Left forelimb (tissue), 1 donor: ENCODE measurements at regions not wholly inside any gene's neighbourhood (a gene's known extent, or its start where the extent isn't known, plus 50 kb on each side); places are given as distances from the start of the nearest gene placed in this dataset.
A peak's percentile ranks its signal among the peaks of the same experiment; 100 is the strongest.

Experiments
- DNase-seq: peaks from one replicate; pipeline ENCODE4 v3.0.0-alpha.2; 2018; ENCODE audit warnings: low spot score

DNA sequence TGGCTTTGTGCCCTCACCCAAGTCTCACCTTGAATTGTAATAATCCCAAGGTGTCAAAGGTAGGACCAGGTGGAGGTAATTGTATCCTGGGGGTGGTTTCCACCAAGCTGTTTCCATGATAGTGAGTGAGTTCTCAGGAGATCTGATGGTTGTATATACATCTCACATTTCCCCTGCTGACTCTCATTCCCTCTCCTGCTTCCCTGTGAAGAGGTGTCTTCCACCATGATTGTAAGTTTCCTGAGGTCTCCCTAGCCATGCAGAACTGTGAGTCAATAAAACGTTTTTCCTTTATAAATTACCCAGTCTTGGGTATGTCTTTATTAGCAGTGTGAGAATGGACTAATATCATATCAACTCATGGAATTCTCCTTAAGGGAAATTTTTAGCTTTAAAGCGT lies 302.6 kb downstream of the LIG4 start:
- no peak for DNase-seq

DNA sequence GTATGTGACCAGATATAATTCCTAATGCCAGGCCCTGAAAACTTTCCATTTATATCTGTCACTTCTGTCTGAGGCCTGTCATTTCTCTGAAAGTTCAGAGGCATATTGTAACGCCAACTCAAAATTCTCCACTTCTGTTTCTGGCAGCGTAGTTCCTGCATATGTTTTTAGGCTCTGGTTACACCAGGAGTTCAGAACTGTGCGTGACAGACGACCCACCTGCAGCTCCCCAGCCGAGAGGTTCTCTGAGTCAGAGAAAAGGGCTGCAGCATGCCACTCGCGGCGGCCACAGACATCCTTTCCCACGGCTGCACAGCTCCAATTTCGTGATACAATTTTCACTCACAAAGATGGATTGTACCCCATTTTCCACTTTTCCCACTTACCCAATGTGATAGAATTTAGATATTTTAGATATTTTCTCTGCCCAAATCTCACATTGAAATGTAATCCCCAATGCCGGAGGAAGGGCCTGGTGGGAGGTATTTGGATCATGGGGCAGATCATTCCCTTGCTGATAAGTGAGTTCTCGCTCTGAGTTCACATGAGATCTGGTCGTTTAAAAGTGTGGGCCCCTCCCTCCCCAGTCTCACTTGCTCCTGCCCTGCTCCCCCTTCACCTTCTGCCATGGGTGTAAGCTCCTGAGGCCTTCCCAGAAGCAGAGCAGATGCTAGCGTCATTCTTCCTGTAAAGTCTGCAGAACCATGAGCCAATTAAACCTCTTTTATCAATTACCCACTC lies 308.1 kb downstream of the LIG4 start:
- DNase-seq: no peak

DNA sequence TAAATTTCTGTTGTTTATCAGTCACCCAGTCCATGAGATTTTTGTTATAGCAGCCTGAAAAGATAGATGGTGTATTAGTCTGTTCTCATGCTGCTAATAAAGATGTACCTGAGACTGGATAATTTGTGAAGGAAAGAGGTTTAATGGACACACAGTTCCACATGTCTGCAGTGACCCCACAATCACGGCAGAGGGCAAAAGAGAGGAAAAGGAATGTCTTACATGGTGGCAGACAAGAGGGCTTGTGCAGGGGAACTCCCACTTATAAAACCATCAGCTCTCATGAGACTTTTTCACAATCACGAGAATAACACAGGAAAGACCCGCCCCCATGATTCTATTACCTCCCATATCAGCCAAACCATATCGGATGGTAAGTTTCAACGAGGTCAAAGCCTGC lies 309.2 kb downstream of the LIG4 start:
- DNase-seq: no peak

DNA sequence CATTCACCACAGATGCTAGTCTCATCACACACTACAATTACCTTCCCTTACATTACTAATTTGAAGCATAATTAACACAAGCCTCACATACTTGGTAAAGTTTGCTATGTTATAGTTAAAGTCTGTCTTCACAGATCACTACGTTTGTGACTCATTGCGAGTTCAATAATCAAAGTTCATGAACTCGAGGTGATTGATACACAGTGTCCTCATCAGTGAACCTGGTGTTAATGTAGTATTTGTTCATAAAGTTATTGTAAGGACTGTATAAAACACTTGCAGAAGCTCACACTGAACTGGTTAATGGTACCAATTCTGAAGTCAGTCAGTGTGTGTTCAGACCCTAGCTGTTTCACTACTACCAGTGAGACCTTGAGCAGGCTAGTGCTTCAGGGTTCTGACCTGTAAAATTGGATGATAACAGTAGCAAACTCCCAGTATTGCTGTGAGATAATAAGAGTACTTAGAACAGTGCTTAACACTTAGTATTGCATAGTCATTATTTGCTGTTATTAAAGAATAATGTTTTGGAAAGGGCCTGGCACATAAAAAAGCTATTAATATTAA lies 313.3 kb downstream of the LIG4 start:
- no peak for DNase-seq

DNA sequence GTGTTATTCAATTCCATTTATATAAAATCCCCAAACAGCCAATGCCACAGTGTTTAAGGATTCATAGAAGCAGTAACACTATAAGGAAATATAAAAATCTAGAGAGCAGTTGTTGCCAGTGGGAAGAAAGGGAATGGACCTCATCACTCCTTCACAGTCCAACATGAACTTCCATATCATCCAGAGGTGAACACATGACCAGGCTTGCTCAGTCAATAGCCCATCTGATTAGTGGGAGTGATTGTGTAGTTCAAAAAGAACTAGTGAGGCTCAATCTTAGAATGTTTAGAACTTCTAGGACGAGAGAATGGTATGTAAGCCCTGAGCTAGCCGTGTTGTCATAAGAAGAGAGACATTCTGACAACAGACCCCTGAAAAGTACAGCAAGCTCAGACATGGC lies 314.1 kb downstream of the LIG4 start:
- no peak for DNase-seq

DNA sequence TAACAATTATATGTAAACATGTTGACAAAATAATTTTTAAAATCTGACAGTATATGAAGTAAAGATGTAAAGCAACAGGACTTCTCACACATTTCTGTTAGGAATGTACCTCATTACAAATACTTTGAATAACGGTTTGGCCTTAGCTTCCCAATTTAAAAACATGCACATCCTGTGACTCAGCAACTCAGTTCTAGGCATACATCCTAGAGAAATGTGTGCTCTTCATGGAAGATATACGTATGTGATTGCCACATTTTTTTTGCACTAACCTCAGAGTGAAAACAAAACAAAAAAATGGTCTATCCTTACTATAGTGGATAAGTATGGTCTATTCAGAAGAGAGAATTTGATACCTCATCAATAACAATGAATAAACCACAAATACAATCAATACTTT lies 314.6 kb downstream of the LIG4 start:
- DNase-seq: no peak

DNA sequence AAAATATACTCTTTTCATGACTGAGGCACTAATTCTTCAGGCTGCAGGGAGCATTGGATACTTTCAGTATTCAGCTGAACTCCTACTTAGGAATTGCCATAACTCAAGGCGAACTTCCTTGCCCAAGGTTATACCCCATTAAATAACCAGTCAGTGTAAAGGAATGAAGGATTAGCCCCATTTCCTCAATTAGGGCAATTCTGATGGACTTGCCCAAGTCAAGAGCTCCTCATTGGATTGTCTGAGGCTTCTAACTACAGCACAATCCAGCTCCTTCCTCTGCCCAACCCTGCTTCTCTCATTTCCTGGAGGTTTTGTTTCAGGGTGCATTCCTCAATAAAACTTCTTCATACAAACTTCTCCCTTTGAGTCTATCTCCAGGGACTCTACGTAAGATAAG lies 329.2 kb downstream of the LIG4 start:
- no peak for DNase-seq

DNA sequence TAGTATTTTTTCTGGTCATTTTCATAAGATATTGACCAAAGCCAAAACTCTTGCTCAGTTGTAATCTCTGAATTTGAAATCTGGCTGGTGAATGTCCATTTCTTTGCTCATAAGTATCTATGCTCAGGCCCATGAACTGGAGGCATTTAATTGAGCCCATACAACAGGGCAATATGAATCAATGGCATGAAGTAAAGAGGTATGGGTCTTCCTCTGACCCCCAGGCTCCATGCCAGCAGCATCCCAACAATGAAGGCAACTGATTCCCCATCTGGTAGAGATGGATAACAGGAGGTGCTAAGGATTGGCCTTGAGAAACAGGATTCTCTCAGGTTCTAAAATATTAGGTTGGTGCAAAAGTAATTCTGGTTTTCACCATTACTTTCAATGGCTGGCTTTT lies 330.8 kb downstream of the LIG4 start:
- DNase-seq: no peak

DNA sequence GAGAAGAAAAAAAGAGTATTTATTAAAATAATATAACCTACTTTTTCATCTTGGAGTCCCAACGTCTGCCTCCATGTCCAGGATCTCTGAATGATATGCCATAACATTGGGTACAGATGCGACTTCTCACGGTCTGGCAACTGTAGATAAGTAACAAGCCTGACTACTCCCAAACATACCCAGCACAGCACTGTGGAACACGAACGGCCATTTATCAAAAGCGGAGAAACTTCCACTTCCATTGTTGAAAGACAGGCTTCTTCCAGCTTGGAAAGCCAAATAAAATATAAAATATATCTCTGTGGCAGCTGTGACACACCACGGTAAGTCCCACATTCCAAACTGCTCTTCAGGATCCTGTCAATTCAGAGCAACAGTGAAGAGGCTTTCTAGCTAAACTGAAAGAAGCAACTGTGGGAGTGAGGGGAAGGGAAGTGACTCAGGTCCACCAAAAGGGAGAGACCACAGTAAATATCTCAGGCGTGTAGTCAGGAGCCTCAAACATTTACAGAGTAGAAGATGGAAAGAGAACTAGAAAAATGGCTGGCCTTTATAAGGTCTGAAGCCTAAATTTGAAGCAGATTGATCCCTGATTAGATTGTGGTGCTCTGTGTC lies 331.7 kb downstream of the LIG4 start:
- no peak for DNase-seq

DNA sequence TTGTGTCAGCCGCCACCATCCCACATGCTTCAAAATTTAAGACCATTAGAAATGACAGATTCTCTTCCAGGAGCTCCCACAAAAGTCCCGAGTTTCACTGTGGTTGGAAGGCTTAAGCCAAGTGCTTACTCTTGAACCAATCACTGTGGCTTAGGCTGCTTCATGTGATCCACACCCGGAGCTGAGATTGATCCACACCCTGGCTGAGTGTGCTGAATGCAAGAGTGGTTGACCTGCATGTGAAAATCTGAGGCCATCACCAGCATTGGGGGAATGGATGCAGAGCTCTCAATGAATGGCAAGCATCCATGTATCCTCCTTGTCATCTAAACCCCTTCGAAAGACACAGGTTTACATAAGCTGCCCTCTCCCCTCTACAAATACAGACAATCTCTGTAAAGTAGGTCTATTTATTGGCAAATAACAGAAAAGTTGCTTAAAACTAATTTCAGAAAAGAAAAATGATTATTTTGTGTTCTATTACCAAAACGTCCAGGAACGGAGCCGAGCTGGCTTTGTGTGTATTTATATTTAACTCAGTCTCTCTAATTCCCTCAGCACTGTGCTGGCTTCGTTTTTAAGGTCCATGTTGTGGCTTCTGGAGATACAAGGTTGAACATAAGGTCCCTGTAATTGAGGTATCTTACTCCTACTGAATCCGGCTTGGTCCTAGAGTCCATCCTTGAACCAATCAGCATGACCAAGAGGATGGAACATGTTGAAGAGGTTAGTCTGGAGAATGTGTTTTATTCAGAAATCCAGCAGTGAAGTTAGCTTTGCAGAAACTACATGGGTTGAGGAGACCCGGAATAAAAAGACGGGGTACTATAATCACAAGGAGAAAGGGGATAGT lies 332.4 kb downstream of the LIG4 start:
- no peak for DNase-seq

DNA sequence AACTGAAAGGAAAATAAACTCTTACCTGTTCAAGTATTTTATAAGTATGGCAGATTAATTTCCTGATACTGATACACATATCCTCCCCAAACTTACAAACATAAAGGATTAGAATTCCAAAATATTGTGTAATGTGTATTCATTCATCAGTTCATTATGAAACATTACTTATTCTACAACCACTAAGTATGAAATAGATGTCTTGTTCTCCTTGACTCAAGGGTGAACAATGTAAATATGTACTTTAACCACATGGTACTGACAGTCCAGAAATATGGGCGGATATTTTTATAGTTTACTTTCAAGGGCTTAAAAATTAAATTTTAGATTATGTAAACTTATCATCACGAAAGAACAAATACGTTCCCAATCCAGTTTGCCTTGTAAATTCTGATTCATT lies 334.0 kb downstream of the LIG4 start:
- no peak for DNase-seq

DNA sequence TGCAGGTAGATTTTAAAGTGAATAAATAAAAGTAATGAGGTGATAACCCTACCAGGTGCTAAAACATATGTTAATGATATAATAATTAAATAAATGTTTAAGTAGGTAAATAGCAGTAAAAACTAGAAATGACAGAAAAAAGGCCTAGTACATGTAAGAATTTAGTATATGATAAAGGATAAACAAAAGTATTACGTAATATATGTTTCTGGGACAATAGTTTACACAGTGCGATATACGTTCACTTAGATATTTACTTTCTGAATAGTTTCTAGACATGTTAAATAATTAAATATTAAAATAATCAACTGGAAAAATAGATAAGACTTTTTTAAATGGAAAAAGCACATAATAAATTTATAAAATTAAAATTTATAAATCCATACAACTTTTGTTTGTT lies 340.9 kb downstream of the LIG4 start:
- DNase-seq: no peak

DNA sequence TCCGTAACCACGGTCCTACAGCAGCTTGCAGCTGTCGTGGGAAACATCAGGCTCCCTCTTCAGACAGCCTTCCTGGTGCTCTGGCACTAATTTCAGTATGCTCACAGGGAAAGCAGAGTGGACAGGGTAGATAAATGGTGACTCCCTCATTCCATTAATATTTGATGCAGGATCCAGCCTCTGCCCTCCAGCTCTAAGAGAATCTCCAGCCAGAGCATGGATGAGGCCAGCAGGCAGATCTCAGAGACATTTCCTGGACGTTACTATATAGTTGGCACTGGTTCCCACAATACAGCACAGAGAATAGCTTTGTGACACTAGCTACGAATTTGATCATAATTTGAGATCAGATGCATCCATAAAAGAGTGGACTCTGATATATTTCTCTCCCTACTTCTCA lies 341.4 kb downstream of the LIG4 start:
- DNase-seq: no peak

DNA sequence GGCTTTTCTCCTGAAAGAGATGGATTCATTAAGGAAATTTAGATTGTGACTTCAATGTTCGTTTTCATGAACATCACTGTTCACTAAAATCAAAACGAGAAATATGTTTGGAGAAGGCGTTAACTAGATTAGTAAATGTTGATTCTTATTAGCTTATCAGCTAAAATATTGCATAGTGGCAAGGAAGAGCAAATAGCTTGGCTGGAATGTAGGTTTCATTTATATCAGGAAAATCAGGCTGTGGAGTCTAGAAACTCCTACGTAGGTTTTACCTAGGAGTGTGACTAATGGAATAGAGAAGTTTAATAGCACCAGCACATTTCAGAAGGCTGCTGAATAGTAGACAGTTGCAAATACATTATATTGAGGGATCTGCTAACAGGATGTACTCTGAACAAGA lies 344.9 kb downstream of the LIG4 start:
- DNase-seq: no peak

DNA sequence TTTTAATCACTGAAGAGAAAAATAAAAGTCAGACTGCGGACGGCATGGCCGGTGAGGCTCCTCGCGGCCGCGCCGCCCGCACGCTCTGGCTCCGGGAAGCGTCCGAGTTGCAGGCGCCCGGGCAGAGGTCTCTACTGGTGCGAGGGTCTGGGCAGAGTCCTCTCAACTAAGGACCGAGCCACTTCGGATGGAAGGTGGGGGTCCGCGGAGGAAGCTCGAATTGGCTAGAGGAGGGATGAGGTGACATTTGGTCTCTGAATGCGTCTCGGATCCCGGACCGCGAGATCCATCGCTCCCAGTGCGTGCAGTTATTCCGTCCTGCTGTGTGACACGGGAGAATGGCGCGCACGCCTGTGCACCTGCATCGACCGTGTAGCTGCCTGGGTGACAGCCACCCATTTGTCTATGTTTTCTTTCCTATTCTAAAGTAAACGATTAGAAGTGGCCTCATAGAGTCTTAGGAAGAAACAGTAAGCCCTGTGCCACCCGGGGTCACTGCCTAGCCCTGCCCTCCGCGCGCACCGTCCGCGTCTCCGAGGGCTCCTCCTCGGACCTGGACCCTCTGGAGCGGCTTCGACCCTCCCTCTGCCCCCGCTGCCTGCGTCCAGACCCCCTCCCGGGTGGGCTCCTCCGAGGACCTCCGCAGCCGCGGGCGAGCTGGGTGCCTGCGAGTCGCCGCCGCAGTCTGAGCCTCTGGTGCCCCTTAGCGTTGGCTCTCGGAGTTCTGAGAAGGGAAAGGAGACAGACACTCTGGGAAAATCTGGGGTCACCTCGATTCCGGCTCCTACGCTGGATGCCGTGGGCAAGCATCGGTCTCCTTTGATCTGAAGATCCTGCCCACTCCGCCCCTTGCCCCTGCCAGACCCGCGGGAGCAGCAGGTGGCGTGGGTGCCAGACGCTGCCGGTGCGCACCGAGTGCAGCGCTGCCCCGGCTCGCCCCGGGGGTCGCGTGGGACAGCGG lies 347.4 kb downstream of the LIG4 start:
- DNase-seq: peak; percentile 79

DNA sequence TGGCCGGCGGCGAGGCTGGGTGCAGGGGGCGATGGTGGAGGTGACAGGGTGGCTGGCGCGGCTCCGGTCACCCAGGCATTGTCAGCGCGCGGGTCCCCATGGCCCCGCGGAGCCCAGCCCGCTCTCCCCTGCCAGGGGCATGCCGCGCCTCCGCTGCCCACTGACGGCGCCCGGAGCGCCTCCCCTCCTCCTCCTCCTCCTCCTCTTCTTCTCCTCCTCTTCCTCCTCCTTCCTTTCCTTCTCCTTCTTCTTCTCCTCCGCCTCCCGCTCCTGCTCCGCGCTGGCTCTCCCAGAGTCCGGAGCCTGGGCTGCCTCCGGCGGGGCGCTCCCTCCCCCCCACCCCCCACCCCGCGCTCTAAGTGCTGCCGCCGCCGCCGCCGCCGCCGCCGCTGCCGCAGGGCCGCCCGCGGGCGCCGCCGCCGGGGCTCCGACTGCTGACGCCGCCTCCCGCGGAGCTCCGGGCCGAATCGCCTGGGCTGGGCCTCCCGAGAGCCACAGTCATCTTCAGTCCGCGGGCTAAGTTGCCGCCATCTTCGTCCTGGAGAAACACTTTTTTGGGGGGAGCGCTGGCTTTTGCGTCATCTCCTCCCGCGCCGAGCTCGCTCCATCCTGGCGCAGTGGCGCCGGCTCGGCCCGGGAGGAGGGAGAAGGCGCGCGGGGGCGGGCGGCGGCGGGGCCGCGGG lies 348.3 kb downstream of the LIG4 start:
- no peak for DNase-seq

DNA sequence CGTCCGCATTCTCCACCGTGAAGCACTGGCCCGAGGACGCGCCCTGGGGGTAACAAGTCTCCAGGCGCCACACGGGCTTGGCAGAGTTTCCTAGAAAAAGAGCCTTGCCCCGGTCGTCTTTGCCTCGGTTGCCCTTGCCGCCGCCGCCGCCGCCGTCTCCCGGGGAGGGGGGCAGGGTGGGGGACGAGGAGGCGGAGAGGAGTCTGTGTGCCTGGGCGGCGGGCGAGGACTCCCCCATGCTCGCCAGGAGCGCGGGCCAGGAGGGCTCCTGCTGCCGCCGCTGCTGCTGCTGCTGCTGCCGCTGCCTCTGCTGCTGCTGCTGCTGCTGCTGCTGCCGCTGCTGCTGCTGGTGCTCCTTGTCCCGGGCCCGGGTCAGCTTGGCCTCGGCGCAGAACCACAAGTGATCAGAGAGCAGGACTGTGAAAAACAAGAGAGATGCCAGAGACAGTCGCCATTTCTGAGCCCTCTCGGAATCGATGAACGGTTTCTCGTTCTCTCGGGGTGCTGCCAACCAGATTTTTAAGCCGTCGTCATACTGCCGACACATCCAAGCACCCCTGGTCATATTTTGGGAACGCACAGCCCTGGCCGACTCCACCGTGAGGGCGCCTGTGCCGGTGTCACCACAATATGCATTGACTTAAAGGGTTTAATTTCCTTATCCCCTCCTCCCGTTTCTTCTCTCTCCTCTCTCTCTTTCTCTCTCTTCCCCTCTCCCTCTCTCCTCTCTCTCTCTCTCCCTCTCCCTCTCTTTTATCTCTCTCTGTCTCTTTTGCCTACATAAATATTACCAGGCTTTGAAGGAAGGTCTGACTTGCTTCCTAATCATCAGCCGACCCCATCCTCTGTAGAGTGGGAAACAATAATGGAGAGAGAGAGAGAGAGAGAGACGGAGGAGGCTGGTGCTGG lies 349.1 kb downstream of the LIG4 start:
- no peak for DNase-seq

DNA sequence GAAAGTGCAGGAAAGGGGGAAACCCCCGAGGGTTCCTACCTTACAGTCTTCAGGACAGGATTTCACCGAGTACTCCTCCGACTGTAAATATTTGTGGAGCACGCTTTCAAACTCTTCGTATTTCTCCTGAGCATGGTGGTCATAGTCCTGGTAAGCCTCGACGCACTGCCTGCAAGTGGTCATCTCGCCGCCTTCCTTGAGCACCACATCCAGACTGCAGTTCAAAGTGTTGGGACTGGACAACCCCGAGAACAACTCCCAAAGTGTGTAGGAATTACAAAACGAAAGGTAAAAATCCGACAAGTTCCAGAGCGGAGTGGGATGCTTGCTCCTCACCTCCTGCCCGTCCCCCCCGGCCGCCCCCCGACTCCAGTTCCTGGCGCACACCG lies 349.7 kb downstream of the LIG4 start:
- no peak for DNase-seq

DNA sequence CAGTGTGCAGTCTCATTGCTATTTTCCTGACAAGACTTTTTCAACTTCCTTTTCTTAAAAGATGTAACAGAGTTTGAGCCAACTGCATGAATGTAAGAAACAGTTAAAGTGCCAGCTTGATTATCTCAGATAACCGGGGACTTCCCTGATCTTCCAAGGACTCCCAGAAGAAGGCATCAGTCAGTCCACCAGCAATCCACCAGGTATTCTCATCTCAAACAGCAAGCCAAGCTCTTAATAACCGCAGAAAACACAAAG lies 350.1 kb downstream of the LIG4 start:
- no peak for DNase-seq
